Immature natural killer cell (primary cell): ENCODE measurements at regions not wholly inside any gene's neighbourhood (a gene's known extent, or its start where the extent isn't known, plus 50 kb on each side); places are given as distances from the start of the nearest gene placed in this dataset.

ENCODE experiments used
- DNase-seq, 3 donors: peaks; one replicate each; pipeline ENCODE4 v3.0.0; 2022; ENCODE audit warnings: mixed read lengths in 1 of 3
- H3K27ac Mint-ChIP-seq, 6 donors: one replicate each; pipeline ENCODE4 v1.8.0; 2020; ENCODE audit warnings: mixed read lengths in 6 of 6, mild to moderate bottlenecking in 5 of 6, inconsistent platforms in 4 of 6, moderate library complexity in 3 of 6
- H3K27me3 Mint-ChIP-seq, 3 donors: one replicate each; pipeline ENCODE4 v1.8.0; 2020 to 2021; ENCODE audit warnings: low read depth in 3 of 3, mild to moderate bottlenecking in 3 of 3, mixed read lengths in 3 of 3, moderate library complexity in 3 of 3, inconsistent platforms in 1 of 3
- H3K36me3 Mint-ChIP-seq, 3 donors: one replicate each; pipeline ENCODE4 v1.8.0; 2020; ENCODE audit warnings: mixed read lengths in 3 of 3, inconsistent platforms in 2 of 3, mild to moderate bottlenecking in 2 of 3
- H3K4me1 Mint-ChIP-seq, 2 donors: one replicate each; pipeline ENCODE4 v1.8.0; 2020; ENCODE audit warnings: inconsistent platforms in 2 of 2, mild to moderate bottlenecking in 2 of 2, mixed read lengths in 2 of 2, moderate library complexity in 1 of 2
- H3K4me3 Mint-ChIP-seq, 5 donors: one replicate each; pipeline ENCODE4 v1.8.0; 2020; ENCODE audit warnings: mild to moderate bottlenecking in 5 of 5, mixed read lengths in 5 of 5, inconsistent platforms in 3 of 5, moderate library complexity in 3 of 5
- H3K9me3 Mint-ChIP-seq, 6 donors: one replicate each; pipeline ENCODE4 v1.8.0; 2020; ENCODE audit warnings: mild to moderate bottlenecking in 6 of 6, mixed read lengths in 6 of 6, inconsistent platforms in 4 of 6, moderate library complexity in 3 of 6

- Mint-ChIP-seq H3K9me3 (peaks cover 0 to 5% (median 0%) of the 10 kb centered on the region in 6 donors), H3K27ac (no peak overlapping the region), H3K27me3 (peaks cover 0 to 3% (median 2%) of the 10 kb centered on the region in 3 donors), H3K36me3 (peaks cover 0 to 8% (median 4%) of the 10 kb centered on the region in 3 donors), H3K4me3 (no peak overlapping the region), H3K4me1 (peaks cover 0 to 36% of the 10 kb centered on the region in 2 donors)
- DNase-seq = no peak
Measured at GRCh38 chr1:185450060-185450788, 133.2 kb upstream of the IVNS1ABP start.

- peaks cover 0 to 8% (median 4%) of the 10 kb centered on the region in 3 donors for H3K36me3 Mint-ChIP-seq
- H3K9me3 Mint-ChIP-seq = peaks cover 0 to 5% (median 0%) of the 10 kb centered on the region in 6 donors
- H3K4me1 Mint-ChIP-seq = peaks cover 0 to 39% of the 10 kb centered on the region in 2 donors
- no peak for DNase-seq
- H3K27ac Mint-ChIP-seq = no peak overlapping the region
- H3K4me3 Mint-ChIP-seq = no peak overlapping the region
- H3K27me3 Mint-ChIP-seq = peaks cover 0 to 3% (median 2%) of the 10 kb centered on the region in 3 donors
Measured at GRCh38 chr1:185449378-185450059, 132.5 kb upstream of the IVNS1ABP start.

- H3K27me3 Mint-ChIP-seq = peaks cover 0 to 3% (median 2%) of the 10 kb centered on the region in 3 donors
- no peak overlapping the region for H3K4me3 Mint-ChIP-seq
- H3K4me1 Mint-ChIP-seq = peaks cover 0 to 39% of the 10 kb centered on the region in 2 donors
- peaks cover 0 to 5% (median 0%) of the 10 kb centered on the region in 6 donors for H3K9me3 Mint-ChIP-seq
- no peak for DNase-seq
- peaks cover 0 to 8% (median 4%) of the 10 kb centered on the region in 3 donors for H3K36me3 Mint-ChIP-seq
- H3K27ac Mint-ChIP-seq = no peak overlapping the region
Measured at GRCh38 chr1:185448591-185449186, 131.6 kb upstream of the IVNS1ABP start.

- peak overlapping the region in 3 of 6 donors; percentile 7 to 82 (median 27) for H3K27ac Mint-ChIP-seq
- H3K36me3 Mint-ChIP-seq = peaks cover 0 to 4% (median 3%) of the 10 kb centered on the region in 3 donors
- peaks cover 0 to 5% (median 0%) of the 10 kb centered on the region in 6 donors for H3K9me3 Mint-ChIP-seq
- H3K27me3 Mint-ChIP-seq = peaks cover 0 to 2% (median 1%) of the 10 kb centered on the region in 3 donors
- peaks cover 9 to 39% of the 10 kb centered on the region in 2 donors for H3K4me1 Mint-ChIP-seq
- no peak for DNase-seq
- peak overlapping the region in 2 of 5 donors; percentile 1 to 12 for H3K4me3 Mint-ChIP-seq
Measured at GRCh38 chr1:185446131-185446530, 129.1 kb upstream of the IVNS1ABP start.

- Mint-ChIP-seq H3K36me3 (peaks cover 0 to 4% (median 3%) of the 10 kb centered on the region in 3 donors), H3K4me1 (peaks cover 13 to 39% of the 10 kb centered on the region in 2 donors), H3K27ac (peak overlapping the region in 4 of 6 donors; percentile 4 to 87 (median 44)), H3K27me3 (peaks cover 0 to 2% (median 1%) of the 10 kb centered on the region in 3 donors), H3K4me3 (peak overlapping the region in 2 of 5 donors; percentile 5 to 12), H3K9me3 (peaks cover 0 to 5% (median 0%) of the 10 kb centered on the region in 6 donors)
- no peak for DNase-seq
Measured at GRCh38 chr1:185445594-185445993, 128.6 kb upstream of the IVNS1ABP start.

- no peak overlapping the region for H3K4me3 Mint-ChIP-seq
- peaks cover 13 to 39% of the 10 kb centered on the region in 2 donors for H3K4me1 Mint-ChIP-seq
- no peaks in the 10 kb centered on the region for H3K9me3 Mint-ChIP-seq
- peaks cover 0 to 2% (median 0%) of the 10 kb centered on the region in 3 donors for H3K27me3 Mint-ChIP-seq
- peaks cover 0 to 4% (median 0%) of the 10 kb centered on the region in 3 donors for H3K36me3 Mint-ChIP-seq
- DNase-seq = no peak
- no peak overlapping the region for H3K27ac Mint-ChIP-seq
Measured at GRCh38 chr1:185444676-185445075, 127.6 kb upstream of the IVNS1ABP start.

- Mint-ChIP-seq H3K27ac (peak overlapping the region in 1 of 6 donors; percentile 25), H3K36me3 (peaks cover 0 to 4% (median 0%) of the 10 kb centered on the region in 3 donors), H3K4me1 (peaks cover 13 to 19% of the 10 kb centered on the region in 2 donors), H3K4me3 (peak overlapping the region in 2 of 5 donors; percentile 13 to 46), H3K9me3 (no peaks in the 10 kb centered on the region), H3K27me3 (no peaks in the 10 kb centered on the region)
- peak in 2 of 3 donors; percentile 16 to 34 for DNase-seq
Measured at GRCh38 chr1:185442050-185442449, 125.0 kb upstream of the IVNS1ABP start.

- no peak for DNase-seq
- H3K4me3 Mint-ChIP-seq = peak overlapping the region in 1 of 5 donors; percentile 69
- peaks cover 13 to 20% of the 10 kb centered on the region in 2 donors for H3K4me1 Mint-ChIP-seq
- peaks cover 0 to 4% (median 0%) of the 10 kb centered on the region in 3 donors for H3K36me3 Mint-ChIP-seq
- H3K27ac Mint-ChIP-seq = peak overlapping the region in 2 of 6 donors; percentile 32 to 80
- no peaks in the 10 kb centered on the region for H3K9me3 Mint-ChIP-seq
- H3K27me3 Mint-ChIP-seq = no peaks in the 10 kb centered on the region
Measured at GRCh38 chr1:185441605-185442004, 124.6 kb upstream of the IVNS1ABP start.

- Mint-ChIP-seq H3K27ac (peak overlapping the region in 1 of 6 donors; percentile 80), H3K4me1 (peaks cover 13 to 20% of the 10 kb centered on the region in 2 donors), H3K4me3 (peak overlapping the region; percentile 22 to 69 (median 31)), H3K36me3 (peaks cover 0 to 4% (median 0%) of the 10 kb centered on the region in 3 donors), H3K27me3 (no peaks in the 10 kb centered on the region), H3K9me3 (no peaks in the 10 kb centered on the region)
- no peak for DNase-seq
Measured at GRCh38 chr1:185440877-185441276, 123.8 kb upstream of the IVNS1ABP start.

GRCh38 chr1:185439727-185440415 is 122.8 kb upstream of the IVNS1ABP start:
- peak; percentile 59 to 78 (median 78) for DNase-seq
- Mint-ChIP-seq H3K27ac (no peak overlapping the region), H3K4me3 (no peak overlapping the region), H3K36me3 (no peaks in the 10 kb centered on the region), H3K9me3 (no peaks in the 10 kb centered on the region), H3K4me1 (peaks cover 13 to 15% of the 10 kb centered on the region in 2 donors), H3K27me3 (no peaks in the 10 kb centered on the region)

- H3K9me3 Mint-ChIP-seq = no peaks in the 10 kb centered on the region
- no peaks in the 10 kb centered on the region for H3K27me3 Mint-ChIP-seq
- H3K36me3 Mint-ChIP-seq = no peaks in the 10 kb centered on the region
- H3K4me3 Mint-ChIP-seq = no peak overlapping the region
- peaks cover 13 to 16% of the 10 kb centered on the region in 2 donors for H3K4me1 Mint-ChIP-seq
- no peak overlapping the region for H3K27ac Mint-ChIP-seq
- DNase-seq = no peak
Measured at GRCh38 chr1:185438936-185439335, 121.9 kb upstream of the IVNS1ABP start.

GRCh38 chr1:185435696-185436379 is 118.8 kb upstream of the IVNS1ABP start:
- Mint-ChIP-seq H3K27ac (no peak overlapping the region), H3K4me3 (no peak overlapping the region), H3K4me1 (peaks cover 5 to 47% of the 10 kb centered on the region in 2 donors), H3K9me3 (no peaks in the 10 kb centered on the region), H3K36me3 (peaks cover 0 to 3% (median 0%) of the 10 kb centered on the region in 3 donors), H3K27me3 (peaks cover 0 to 2% (median 2%) of the 10 kb centered on the region in 3 donors)
- no peak for DNase-seq
